ENCODE measurements at regions not wholly inside any gene's neighbourhood (a gene's known extent, or its start where the extent isn't known, plus 50 kb on each side); places are given as distances from the start of the nearest gene placed in this dataset.

GRCh38 chr1:38134294-38134755 is 87.7 kb upstream of the POU3F1 start:
- H3K4me3 ChIP-seq (ENCODE audit: low read depth, low read length) = no peak overlapping the region
- no peak for TF ChIP-seq CTCF (IDR thresholded peaks at IDR 0.05; ENCODE audit: low read depth, low read length)

- no peak for TF ChIP-seq CTCF (IDR thresholded peaks at IDR 0.05; ENCODE audit: low read depth, low read length)
- H3K4me3 ChIP-seq (ENCODE audit: low read depth, low read length) = no peak overlapping the region
Measured at GRCh38 chr1:38133756-38134155, 87.2 kb upstream of the POU3F1 start.

- no peak overlapping the region for H3K4me3 ChIP-seq (ENCODE audit: low read depth, low read length)
- TF ChIP-seq CTCF (IDR thresholded peaks at IDR 0.05; ENCODE audit: low read depth, low read length) = no peak
Measured at GRCh38 chr1:38133304-38133703, 86.7 kb upstream of the POU3F1 start.

GRCh38 chr1:38132681-38133080 is 86.1 kb upstream of the POU3F1 start:
- TF ChIP-seq CTCF (IDR thresholded peaks at IDR 0.05; ENCODE audit: low read depth, low read length) = no peak
- no peak overlapping the region for H3K4me3 ChIP-seq (ENCODE audit: low read depth, low read length)

- no peak for TF ChIP-seq CTCF (IDR thresholded peaks at IDR 0.05; ENCODE audit: low read depth, low read length)
Measured at GRCh38 chr1:38131024-38131585, 84.5 kb upstream of the POU3F1 start.

GRCh38 chr1:38129971-38130370 is 83.4 kb upstream of the POU3F1 start:
- H3K4me3 ChIP-seq (ENCODE audit: low read depth, low read length) = no peak overlapping the region
- TF ChIP-seq CTCF (IDR thresholded peaks at IDR 0.05; ENCODE audit: low read depth, low read length) = no peak

More at GRCh38 chr1:38131024-38131585, 84.5 kb upstream of the POU3F1 start:
- no peak overlapping the region for H3K4me3 ChIP-seq (ENCODE audit: low read depth, low read length)

- no peak for TF ChIP-seq CTCF (IDR thresholded peaks at IDR 0.05; ENCODE audit: low read depth, low read length)
- H3K4me3 ChIP-seq (ENCODE audit: low read depth, low read length) = no peak overlapping the region
Measured at GRCh38 chr1:38129473-38129872, 82.9 kb upstream of the POU3F1 start.

Measured in WI38 (cell line).